DOHH2 (cell line): ENCODE measurements at regions not wholly inside any gene's neighbourhood (a gene's known extent, or its start where the extent isn't known, plus 50 kb on each side); places are given as distances from the start of the nearest gene placed in this dataset.

ENCODE experiments used
- H3F3A ChIP-seq: fragments of 200-600 bp; sonication (generic), shearing (Covaris generic); 2 replicates; pipeline ENCODE4 v1.6.0; 2016; ENCODE audit warnings: antibody characterized with exemption, mild to moderate bottlenecking; ENCODE audit not compliant: control insufficient read depth, insufficient read depth
- H3K27ac ChIP-seq: fragments of 200-600 bp; sonication (generic); 2 replicates; pipeline ENCODE4 v1.5.1; 2014; ENCODE audit warnings: low read depth, mild to moderate bottlenecking, low read length, moderate library complexity
- H3K27me3 ChIP-seq: fragments of 200-600 bp; sonication (generic); 2 replicates; pipeline ENCODE4 v1.6.1; 2014; ENCODE audit warnings: mild to moderate bottlenecking, low read length, mixed read lengths; ENCODE audit not compliant: control insufficient read depth
- H3K36me3 ChIP-seq: fragments of 200-600 bp; sonication (generic); 2 replicates; pipeline ENCODE4 v1.6.1; 2014; ENCODE audit warnings: mild to moderate bottlenecking, low read length, moderate library complexity, mixed read lengths; ENCODE audit not compliant: control insufficient read depth
- H3K4me1 ChIP-seq: fragments of 200-600 bp; sonication (generic); 2 replicates; pipeline ENCODE4 v1.6.1; 2014; ENCODE audit warnings: mild to moderate bottlenecking, low read length, mixed read lengths; ENCODE audit not compliant: control insufficient read depth
- H3K4me2 ChIP-seq: fragments of 200-600 bp; sonication (generic); 2 replicates; pipeline ENCODE4 v1.6.0; 2014; ENCODE audit warnings: mild to moderate bottlenecking, low read length, moderate library complexity
- H3K4me3 ChIP-seq: fragments of 200-600 bp; sonication (generic); 2 replicates; pipeline ENCODE4 v1.5.1; 2014; ENCODE audit warnings: mild to moderate bottlenecking, low read length, mixed read lengths
- H3K79me2 ChIP-seq: fragments of 200-600 bp; sonication (generic); 2 replicates; pipeline ENCODE4 v1.6.1; 2014; ENCODE audit warnings: mild to moderate bottlenecking, low read length, mixed read lengths; ENCODE audit not compliant: control insufficient read depth
- H3K9me2 ChIP-seq: fragments of 200-600 bp; sonication (generic); replicated peaks from 2 replicates; pipeline ENCODE4 v1.6.1; 2014; ENCODE audit warnings: mild to moderate bottlenecking, low read length, mixed read lengths; ENCODE audit not compliant: control insufficient read depth
- H3K9me3 ChIP-seq: fragments of 200-600 bp; sonication (generic); 2 replicates; pipeline ENCODE4 v1.6.1; 2014; ENCODE audit warnings: antibody characterized with exemption, low read length, mixed read lengths; ENCODE audit not compliant: control insufficient read depth, insufficient read depth
- H4K20me1 ChIP-seq: fragments of 200-600 bp; sonication (generic); 2 replicates; pipeline ENCODE4 v1.6.0; 2014; ENCODE audit warnings: low read depth, mild to moderate bottlenecking, antibody characterized with exemption, low read length, moderate library complexity; ENCODE audit not compliant: control insufficient read depth, insufficient read depth
- CTCF ChIP-seq: fragments of 200-600 bp; sonication (generic); IDR thresholded peaks from one replicate; pipeline ENCODE4 v1.5.1; 2014; ENCODE audit warnings: antibody characterized with exemption, mild to moderate bottlenecking, low read depth, low read length; ENCODE audit not compliant: poor library complexity, severe bottlenecking
- EZH2phosphoT487 ChIP-seq: fragments of 200-600 bp; sonication (generic); IDR thresholded peaks from 2 replicates; pipeline ENCODE4 v1.6.1; 2017; ENCODE audit warnings: borderline replicate concordance, mild to moderate bottlenecking, antibody characterized with exemption, low read length, moderate library complexity, mixed read lengths

GRCh38 chr6:4637691-4638433 is 138.3 kb upstream of the CDYL start:
- Histone ChIP-seq H4K20me1 (no peaks in the 10 kb centered on the region), H3K4me3 (no peak overlapping the region), H3K79me2 (no peaks in the 10 kb centered on the region), H3K36me3 (no peaks in the 10 kb centered on the region), H3K27ac (no peak overlapping the region), H3K4me1 (no peaks in the 10 kb centered on the region), H3K9me2 (no peaks in the 10 kb centered on the region), H3F3A (no peaks in the 10 kb centered on the region), H3K4me2 (no peak overlapping the region), H3K27me3 (0 out of 2 replicates have a peak, but pooled peaks cover 5% of the 10 kb centered on the region), H3K9me3 (no peaks in the 10 kb centered on the region)
- TF ChIP-seq CTCF (no peak), EZH2phosphoT487 (no peak)

GRCh38 chr6:4636881-4637224 is 139.4 kb upstream of the CDYL start:
- Histone ChIP-seq H3K9me2 (no peaks in the 10 kb centered on the region), H3K27me3 (0 out of 2 replicates have a peak, but pooled peaks cover 5% of the 10 kb centered on the region), H3K9me3 (no peaks in the 10 kb centered on the region), H3K36me3 (no peaks in the 10 kb centered on the region), H3K4me1 (no peaks in the 10 kb centered on the region), H3K4me2 (no peak overlapping the region), H4K20me1 (no peaks in the 10 kb centered on the region), H3K4me3 (no peak overlapping the region), H3K27ac (no peak overlapping the region), H3K79me2 (no peaks in the 10 kb centered on the region), H3F3A (no peaks in the 10 kb centered on the region)
- TF ChIP-seq CTCF (no peak), EZH2phosphoT487 (no peak)

GRCh38 chr6:4636191-4636880 is 139.9 kb upstream of the CDYL start:
- TF ChIP-seq EZH2phosphoT487 (no peak), CTCF (no peak)
- Histone ChIP-seq H3K27me3 (0 out of 2 replicates have a peak, but pooled peaks cover 5% of the 10 kb centered on the region), H3K27ac (no peak overlapping the region), H3K4me2 (no peak overlapping the region), H3K79me2 (no peaks in the 10 kb centered on the region), H3K9me2 (no peaks in the 10 kb centered on the region), H3K4me3 (no peak overlapping the region), H3K9me3 (no peaks in the 10 kb centered on the region), H3F3A (no peaks in the 10 kb centered on the region), H4K20me1 (no peaks in the 10 kb centered on the region), H3K36me3 (no peaks in the 10 kb centered on the region), H3K4me1 (no peaks in the 10 kb centered on the region)
